Stomach (tissue), 8 donors: ENCODE measurements at regions not wholly inside any gene's neighbourhood (a gene's known extent, or its start where the extent isn't known, plus 50 kb on each side); places are given as distances from the start of the nearest gene placed in this dataset.

Source experiments
- DNase-seq, 2 donors: peaks; one replicate each; pipeline versions ENCODE4 v3.0.0 to v3.0.0-alpha.2; 2013 to 2019
- H3K27ac ChIP-seq, 5 donors: fragments of 200-600 bp in 4 of 5; sonication (generic) in 4 of 5; one replicate each; pipeline ENCODE4 v1.5.1; 2013 to 2019; ENCODE audit warnings: mild to moderate bottlenecking in 1 of 5, moderate library complexity in 1 of 5
- H3K27me3 ChIP-seq, 3 donors: fragments of 200-600 bp; sonication (generic); one replicate each; pipeline ENCODE4 v1.5.1; 2017 to 2019; ENCODE audit warnings: mixed run types in 1 of 3
- H3K36me3 ChIP-seq, 4 donors: fragments of 200-600 bp; sonication (generic); 1 replicate in 3 of 4; 2 replicates in 1 of 4; pipeline ENCODE4 v1.5.1; 2016 to 2019
- H3K4me1 ChIP-seq, 4 donors: fragments of 200-600 bp; sonication (generic); one replicate each; pipeline ENCODE4 v1.5.1; 2016 to 2019
- H3K4me3 ChIP-seq, 4 donors: fragments of 200-600 bp; sonication (generic) in 3 of 4; one replicate each; pipeline ENCODE4 v1.5.1; 2016 to 2019; ENCODE audit warnings: mild to moderate bottlenecking in 1 of 4
- H3K9me3 ChIP-seq, 4 donors: fragments of 200-600 bp; sonication (generic); one replicate each; pipeline ENCODE4 v1.5.1; 2016 to 2019
- CTCF ChIP-seq, 7 experiments: fragments of 450-650 bp in 4 of 7; fragments of 200-600 bp in 3 of 7; sonication (generic) in 3 of 7; IDR thresholded peaks; one replicate each; pipeline ENCODE4 v1.5.1; 2016 to 2019; ENCODE audit warnings: antibody characterized with exemption in 7 of 7, control low read depth in 2 of 7, mild to moderate bottlenecking in 1 of 7
- EP300 ChIP-seq: sonication (generic); formaldehyde crosslinking; IDR thresholded peaks from one replicate; pipeline ENCODE4 v1.6.1; 2017; ENCODE audit warnings: antibody characterized with exemption
- POLR2A ChIP-seq, 4 donors: fragments of 450-650 bp; IDR thresholded peaks; one replicate each; pipeline ENCODE4 v1.6.1; 2016; ENCODE audit warnings: antibody characterized with exemption in 4 of 4, control low read depth in 2 of 4, mild to moderate bottlenecking in 1 of 4, moderate library complexity in 1 of 4
- POLR2AphosphoS5 ChIP-seq, 3 donors: sonication (generic); formaldehyde crosslinking; IDR thresholded peaks; one replicate each; pipeline ENCODE4 v1.6.1; 2016; ENCODE audit warnings: antibody characterized with exemption in 3 of 3
- WGBS, 5 donors: extraction: QIAGEN DNeasy Blood & Tissue Kit in 3 of 5; methylation state at CpG; one replicate each; pipeline versions ENCODE4 v1.1.5 to v1.1.7; 2013 to 2018; 5-methylcytosine and 5-hydroxymethylcytosine counted together
- intact Hi-C: fragments of 100-400 bp; cut with DNase I; formaldehyde crosslinking; loops from one replicate; pipeline ENCODE4 v1.15.1; 2023; ENCODE audit warnings: low total_unique reads
- donor health status: healthy with polysubstance abuse.
- donor health status: Bipolar disorder and iron deficiency.
- donor health status: healthy.

GRCh38 chr4:113844369-113844768 is 82.8 kb upstream of the CAMK2D start:
- H3K36me3 ChIP-seq: no peaks in the 10 kb centered on the region
- WGBS, 5 donors: 43 to 67% (median 61%) methylated on average over 2 of the region's 2 CpGs
- TF ChIP-seq CTCF (IDR thresholded peaks at IDR 0.05) (no peak), POLR2AphosphoS5 (IDR thresholded peaks at IDR 0.05) (no peak), EP300 (no peak), POLR2A (IDR thresholded peaks at IDR 0.05) (no peak)
- intact Hi-C loops: no loop called here
- DNase-seq: no peak
- no peaks in the 10 kb centered on the region for H3K9me3 ChIP-seq
- H3K4me1 ChIP-seq: no peaks in the 10 kb centered on the region
- H3K4me3 ChIP-seq: no peak overlapping the region
- H3K27ac ChIP-seq: no peak overlapping the region
- H3K27me3 ChIP-seq: no peaks in the 10 kb centered on the region

- Histone ChIP-seq H3K27me3 (no peaks in the 10 kb centered on the region), H3K36me3 (no peaks in the 10 kb centered on the region), H3K9me3 (no peaks in the 10 kb centered on the region), H3K4me3 (no peak overlapping the region), H3K27ac (no peak overlapping the region), H3K4me1 (no peaks in the 10 kb centered on the region)
- DNase-seq: no peak
- TF ChIP-seq EP300 (no peak), POLR2A (IDR thresholded peaks at IDR 0.05) (no peak), CTCF (IDR thresholded peaks at IDR 0.05) (no peak), POLR2AphosphoS5 (IDR thresholded peaks at IDR 0.05) (no peak)
- intact Hi-C loops: no loop called here
- WGBS, 5 donors: 88 to 96% (median 92%) methylated on average over 2 of the region's 2 CpGs
These were observed 79.3 kb upstream of the CAMK2D start for GRCh38 chr4:113840861-113841260.

GRCh38 chr4:113838460-113838859 is 76.9 kb upstream of the CAMK2D start:
- no peak overlapping the region for H3K4me3 ChIP-seq
- no peaks in the 10 kb centered on the region for H3K4me1 ChIP-seq
- no peak for DNase-seq
- TF ChIP-seq POLR2AphosphoS5 (IDR thresholded peaks at IDR 0.05) (no peak), EP300 (no peak), CTCF (IDR thresholded peaks at IDR 0.05) (no peak), POLR2A (IDR thresholded peaks at IDR 0.05) (no peak)
- no peaks in the 10 kb centered on the region for H3K27me3 ChIP-seq
- no peaks in the 10 kb centered on the region for H3K36me3 ChIP-seq
- WGBS, 5 donors: 88 to 96% (median 89%) methylated on average over 2 of the region's 2 CpGs
- intact Hi-C loops: no loop called here
- no peaks in the 10 kb centered on the region for H3K9me3 ChIP-seq
- H3K27ac ChIP-seq: no peak overlapping the region

- WGBS, 5 donors: 50 to 83% (median 74%) methylated on average over 1 of the region's 1 CpG
- intact Hi-C loops: no loop called here
- no peaks in the 10 kb centered on the region for H3K9me3 ChIP-seq
- H3K27me3 ChIP-seq: no peaks in the 10 kb centered on the region
- DNase-seq: peak in 1 of 2 donors; percentile 29
- H3K36me3 ChIP-seq: no peaks in the 10 kb centered on the region
- TF ChIP-seq POLR2A (IDR thresholded peaks at IDR 0.05): no peak
- TF ChIP-seq CTCF (IDR thresholded peaks at IDR 0.05): no peak
- no peak for TF ChIP-seq EP300
- no peak for TF ChIP-seq POLR2AphosphoS5 (IDR thresholded peaks at IDR 0.05)
- H3K4me1 ChIP-seq: no peaks in the 10 kb centered on the region
- no peak overlapping the region for H3K4me3 ChIP-seq
- no peak overlapping the region for H3K27ac ChIP-seq
These were observed 75.9 kb upstream of the CAMK2D start for GRCh38 chr4:113837397-113837796.
